HL-60 (cell line): ENCODE measurements at regions not wholly inside any gene's neighbourhood (a gene's known extent, or its start where the extent isn't known, plus 50 kb on each side); places are given as distances from the start of the nearest gene placed in this dataset.

ENCODE experiments used
- DNase-seq, 2 experiments: peaks; one replicate each; pipeline ENCODE4 v3.0.0-alpha.2; 2010 to 2020; ENCODE audit warnings: low read depth in 1 of 2, low spot score in 1 of 2
- H3K27ac ChIP-seq: fragments of 250-450 bp; sonication (Bioruptor Pico); replicated peaks from 2 replicates; pipeline ENCODE4 v1.5.1; 2020; ENCODE audit warnings: mild to moderate bottlenecking, moderate library complexity
- H3K27me3 ChIP-seq: fragments of 250-450 bp; sonication (Bioruptor Pico); 2 replicates; pipeline ENCODE4 v1.5.1; 2021; ENCODE audit warnings: mild to moderate bottlenecking, moderate library complexity; ENCODE audit not compliant: insufficient read depth, poor library complexity, severe bottlenecking
- H3K4me3 ChIP-seq: replicated peaks from 2 replicates; pipeline ENCODE4 v1.5.1; 2011; ENCODE audit warnings: mild to moderate bottlenecking, control low read depth, low read length; ENCODE audit not compliant: insufficient read depth
- GABPA ChIP-seq: IDR thresholded peaks from 2 replicates; pipeline ENCODE4 v1.6.1; 2012; ENCODE audit warnings: low read depth
- POLR2AphosphoS5 ChIP-seq: IDR thresholded peaks from 2 replicates; pipeline ENCODE4 v1.6.1; 2012; ENCODE audit warnings: low read depth
- SPI1 ChIP-seq: IDR thresholded peaks from 2 replicates; pipeline ENCODE4 v1.6.1; 2012; ENCODE audit warnings: low read depth, mild to moderate bottlenecking, borderline replicate concordance
- TF ChIP-seq, protein P1 (sequence below): IDR thresholded peaks from 2 replicates; pipeline ENCODE4 v1.6.1; 2012; ENCODE audit warnings: low read depth; ENCODE audit not compliant: insufficient replicate concordance
- TF ChIP-seq, protein P2 (sequence below): IDR thresholded peaks from one replicate; pipeline ENCODE4 v1.5.1; 2011; ENCODE audit warnings: low read length, control low read depth, inconsistent platforms; ENCODE audit not compliant: insufficient read depth

DNA sequence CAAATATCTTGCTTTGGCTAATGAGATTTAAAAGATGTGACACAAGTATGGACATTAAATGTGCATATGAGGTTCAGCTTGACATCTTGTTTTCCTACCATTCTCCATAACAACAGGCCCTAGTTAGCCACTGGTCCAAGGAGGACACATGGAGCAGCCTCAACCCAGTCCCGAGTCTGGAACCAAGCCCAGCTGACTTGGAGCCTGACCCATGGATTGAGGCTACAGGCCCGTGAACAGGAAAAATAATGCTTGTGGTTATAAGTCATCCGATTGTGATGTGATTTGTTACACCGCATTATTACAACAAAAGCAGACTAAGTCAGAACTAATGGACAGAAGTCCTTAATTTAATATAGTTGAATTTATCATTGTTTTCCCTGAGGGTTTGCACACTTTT lies 123.2 kb upstream of the BANK1 start:
- H3K27ac ChIP-seq = no peak overlapping the region
- no peak for DNase-seq
- TF ChIP-seq, protein P1, sequence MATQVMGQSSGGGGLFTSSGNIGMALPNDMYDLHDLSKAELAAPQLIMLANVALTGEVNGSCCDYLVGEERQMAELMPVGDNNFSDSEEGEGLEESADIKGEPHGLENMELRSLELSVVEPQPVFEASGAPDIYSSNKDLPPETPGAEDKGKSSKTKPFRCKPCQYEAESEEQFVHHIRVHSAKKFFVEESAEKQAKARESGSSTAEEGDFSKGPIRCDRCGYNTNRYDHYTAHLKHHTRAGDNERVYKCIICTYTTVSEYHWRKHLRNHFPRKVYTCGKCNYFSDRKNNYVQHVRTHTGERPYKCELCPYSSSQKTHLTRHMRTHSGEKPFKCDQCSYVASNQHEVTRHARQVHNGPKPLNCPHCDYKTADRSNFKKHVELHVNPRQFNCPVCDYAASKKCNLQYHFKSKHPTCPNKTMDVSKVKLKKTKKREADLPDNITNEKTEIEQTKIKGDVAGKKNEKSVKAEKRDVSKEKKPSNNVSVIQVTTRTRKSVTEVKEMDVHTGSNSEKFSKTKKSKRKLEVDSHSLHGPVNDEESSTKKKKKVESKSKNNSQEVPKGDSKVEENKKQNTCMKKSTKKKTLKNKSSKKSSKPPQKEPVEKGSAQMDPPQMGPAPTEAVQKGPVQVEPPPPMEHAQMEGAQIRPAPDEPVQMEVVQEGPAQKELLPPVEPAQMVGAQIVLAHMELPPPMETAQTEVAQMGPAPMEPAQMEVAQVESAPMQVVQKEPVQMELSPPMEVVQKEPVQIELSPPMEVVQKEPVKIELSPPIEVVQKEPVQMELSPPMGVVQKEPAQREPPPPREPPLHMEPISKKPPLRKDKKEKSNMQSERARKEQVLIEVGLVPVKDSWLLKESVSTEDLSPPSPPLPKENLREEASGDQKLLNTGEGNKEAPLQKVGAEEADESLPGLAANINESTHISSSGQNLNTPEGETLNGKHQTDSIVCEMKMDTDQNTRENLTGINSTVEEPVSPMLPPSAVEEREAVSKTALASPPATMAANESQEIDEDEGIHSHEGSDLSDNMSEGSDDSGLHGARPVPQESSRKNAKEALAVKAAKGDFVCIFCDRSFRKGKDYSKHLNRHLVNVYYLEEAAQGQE = no peak
- no peak for TF ChIP-seq POLR2AphosphoS5
- TF ChIP-seq, protein P2, sequence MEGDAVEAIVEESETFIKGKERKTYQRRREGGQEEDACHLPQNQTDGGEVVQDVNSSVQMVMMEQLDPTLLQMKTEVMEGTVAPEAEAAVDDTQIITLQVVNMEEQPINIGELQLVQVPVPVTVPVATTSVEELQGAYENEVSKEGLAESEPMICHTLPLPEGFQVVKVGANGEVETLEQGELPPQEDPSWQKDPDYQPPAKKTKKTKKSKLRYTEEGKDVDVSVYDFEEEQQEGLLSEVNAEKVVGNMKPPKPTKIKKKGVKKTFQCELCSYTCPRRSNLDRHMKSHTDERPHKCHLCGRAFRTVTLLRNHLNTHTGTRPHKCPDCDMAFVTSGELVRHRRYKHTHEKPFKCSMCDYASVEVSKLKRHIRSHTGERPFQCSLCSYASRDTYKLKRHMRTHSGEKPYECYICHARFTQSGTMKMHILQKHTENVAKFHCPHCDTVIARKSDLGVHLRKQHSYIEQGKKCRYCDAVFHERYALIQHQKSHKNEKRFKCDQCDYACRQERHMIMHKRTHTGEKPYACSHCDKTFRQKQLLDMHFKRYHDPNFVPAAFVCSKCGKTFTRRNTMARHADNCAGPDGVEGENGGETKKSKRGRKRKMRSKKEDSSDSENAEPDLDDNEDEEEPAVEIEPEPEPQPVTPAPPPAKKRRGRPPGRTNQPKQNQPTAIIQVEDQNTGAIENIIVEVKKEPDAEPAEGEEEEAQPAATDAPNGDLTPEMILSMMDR = no peak
- TF ChIP-seq SPI1 = no peak
- TF ChIP-seq GABPA = no peak
- H3K4me3 ChIP-seq = no peak overlapping the region
- no peaks in the 10 kb centered on the region for H3K27me3 ChIP-seq

DNA sequence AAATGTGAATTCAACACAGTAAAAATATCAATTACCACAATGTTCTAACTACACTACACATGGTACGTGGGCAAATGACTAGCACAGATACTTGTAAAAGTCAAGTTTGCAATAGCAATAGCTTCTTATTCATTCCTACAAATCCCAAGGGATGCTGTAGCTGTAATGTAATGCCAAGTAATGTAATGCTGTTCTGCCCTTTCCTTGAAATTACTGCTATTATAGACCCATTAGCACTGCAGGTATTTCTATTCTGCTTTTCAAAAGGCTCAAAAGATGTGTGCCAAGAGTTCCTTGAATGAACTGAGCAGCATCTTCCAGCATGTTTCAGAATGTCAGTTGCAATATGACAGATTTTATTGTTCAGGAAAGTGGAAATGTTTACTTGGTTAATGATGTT lies 129.9 kb upstream of the BANK1 start:
- Histone ChIP-seq H3K27me3 (no peaks in the 10 kb centered on the region), H3K27ac (no peak overlapping the region), H3K4me3 (no peak overlapping the region)
- TF ChIP-seq, protein P2 = no peak
- TF ChIP-seq, protein P1 = no peak
- TF ChIP-seq SPI1 (no peak), GABPA (no peak), POLR2AphosphoS5 (no peak)
- DNase-seq = no peak

DNA sequence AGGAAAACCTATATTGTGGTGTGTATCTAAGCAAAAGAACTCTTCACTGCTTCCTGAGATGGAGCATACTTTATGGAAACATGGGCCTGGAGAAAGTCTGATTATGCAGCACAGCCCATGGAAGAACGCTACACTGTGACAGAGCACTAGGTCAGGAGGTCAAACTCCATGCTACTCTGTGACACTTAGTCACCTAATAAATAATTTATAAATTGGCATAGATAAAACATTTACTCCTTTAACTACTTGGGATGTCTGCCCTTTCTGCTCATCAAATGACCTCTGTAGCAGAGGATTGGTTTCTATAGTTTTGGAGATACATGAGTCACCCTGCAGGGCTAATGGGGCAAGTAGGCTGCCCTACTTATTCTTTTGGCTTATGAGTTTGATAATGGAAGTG lies 134.7 kb upstream of the BANK1 start:
- H3K27ac ChIP-seq = no peak overlapping the region
- no peaks in the 10 kb centered on the region for H3K27me3 ChIP-seq
- no peak for TF ChIP-seq POLR2AphosphoS5
- TF ChIP-seq SPI1 = no peak
- TF ChIP-seq, protein P2 = no peak
- TF ChIP-seq, protein P1 = no peak
- no peak for TF ChIP-seq GABPA
- DNase-seq = no peak
- H3K4me3 ChIP-seq = no peak overlapping the region
